Sigmoid colon (tissue), 4 donors: ENCODE measurements at regions not wholly inside any gene's neighbourhood (a gene's known extent, or its start where the extent isn't known, plus 50 kb on each side); places are given as distances from the start of the nearest gene placed in this dataset.

Source experiments
- CTCF ChIP-seq, 4 experiments: fragments of 450-650 bp in 3 of 4; fragments of 200-600 bp in 1 of 4; IDR thresholded peaks; one replicate each; pipeline ENCODE4 v1.5.1; 2016 to 2019; ENCODE audit warnings: antibody characterized with exemption in 4 of 4, mild to moderate bottlenecking in 3 of 4, moderate library complexity in 2 of 4
- EP300 ChIP-seq, 4 donors: sonication (generic); formaldehyde crosslinking; IDR thresholded peaks; one replicate each; pipeline ENCODE4 v1.6.1; 2017; ENCODE audit warnings: antibody characterized with exemption in 4 of 4
- POLR2AphosphoS5 ChIP-seq, 4 donors: sonication (generic); formaldehyde crosslinking; IDR thresholded peaks; one replicate each; pipeline ENCODE4 v1.6.1; 2017; ENCODE audit warnings: antibody characterized with exemption in 4 of 4

GRCh38 chr4:182018691-182019090, 224.5 kb upstream of the TENM3 start:
- TF ChIP-seq CTCF (IDR thresholded peaks at IDR 0.05) (no peak), POLR2AphosphoS5 (IDR thresholded peaks at IDR 0.05) (no peak), EP300 (IDR thresholded peaks at IDR 0.05) (no peak)
